ENCODE measurements at regions not wholly inside any gene's neighbourhood (a gene's known extent, or its start where the extent isn't known, plus 50 kb on each side); places are given as distances from the start of the nearest gene placed in this dataset.

- Histone ChIP-seq H3K4me1 (ENCODE audit: control insufficient read depth, insufficient read depth, low read length) (no peaks in the 10 kb centered on the region), H3K4me3 (ENCODE audit: low read length) (no peak overlapping the region), H3K27ac (ENCODE audit: low read depth, low read length) (no peak overlapping the region), H3K9ac (ENCODE audit: extremely low read depth, low read length, poor library complexity, severe bottlenecking) (no peak overlapping the region), H3K36me3 (ENCODE audit: control insufficient read depth, insufficient read depth, low read length) (no peaks in the 10 kb centered on the region), H3K27me3 (ENCODE audit: control insufficient read depth, insufficient read depth, low read length, poor library complexity, severe bottlenecking) (no peaks in the 10 kb centered on the region), H3K9me3 (ENCODE audit: control insufficient read depth, low read length) (peaks cover 3% of the 10 kb centered on the region)
- no peak for DNase-seq
- WGBS, 2 experiments (ENCODE audit: insufficient coverage in 1 of 2, insufficient read length in 1 of 2) = 89 to 94% methylated on average over 3 of the region's 3 CpGs
- no peaks in the 10 kb centered on the region for H3K27me3 Mint-ChIP-seq (ENCODE audit: insufficient read depth)
- H3K36me3 Mint-ChIP-seq (ENCODE audit: low read depth) = no peaks in the 10 kb centered on the region
- peaks cover 16% of the 10 kb centered on the region for H3K9me3 Mint-ChIP-seq
- no peaks in the 10 kb centered on the region for H3K4me1 Mint-ChIP-seq
- no peak overlapping the region for H3K27ac Mint-ChIP-seq
- no peak overlapping the region for H3K4me3 Mint-ChIP-seq
- TF ChIP-seq, protein P1, sequence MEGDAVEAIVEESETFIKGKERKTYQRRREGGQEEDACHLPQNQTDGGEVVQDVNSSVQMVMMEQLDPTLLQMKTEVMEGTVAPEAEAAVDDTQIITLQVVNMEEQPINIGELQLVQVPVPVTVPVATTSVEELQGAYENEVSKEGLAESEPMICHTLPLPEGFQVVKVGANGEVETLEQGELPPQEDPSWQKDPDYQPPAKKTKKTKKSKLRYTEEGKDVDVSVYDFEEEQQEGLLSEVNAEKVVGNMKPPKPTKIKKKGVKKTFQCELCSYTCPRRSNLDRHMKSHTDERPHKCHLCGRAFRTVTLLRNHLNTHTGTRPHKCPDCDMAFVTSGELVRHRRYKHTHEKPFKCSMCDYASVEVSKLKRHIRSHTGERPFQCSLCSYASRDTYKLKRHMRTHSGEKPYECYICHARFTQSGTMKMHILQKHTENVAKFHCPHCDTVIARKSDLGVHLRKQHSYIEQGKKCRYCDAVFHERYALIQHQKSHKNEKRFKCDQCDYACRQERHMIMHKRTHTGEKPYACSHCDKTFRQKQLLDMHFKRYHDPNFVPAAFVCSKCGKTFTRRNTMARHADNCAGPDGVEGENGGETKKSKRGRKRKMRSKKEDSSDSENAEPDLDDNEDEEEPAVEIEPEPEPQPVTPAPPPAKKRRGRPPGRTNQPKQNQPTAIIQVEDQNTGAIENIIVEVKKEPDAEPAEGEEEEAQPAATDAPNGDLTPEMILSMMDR (conservative IDR thresholded peaks at IDR 0.05) = no peak
Observed at GRCh38 chr14:99069946-99070345, 202.1 kb downstream of the BCL11B start.

- H3K27ac ChIP-seq (ENCODE audit: low read depth, low read length) = no peak overlapping the region
- Mint-ChIP-seq H3K4me1 (no peaks in the 10 kb centered on the region), H3K9me3 (peaks cover 16% of the 10 kb centered on the region), H3K36me3 (ENCODE audit: low read depth) (no peaks in the 10 kb centered on the region), H3K27ac (no peak overlapping the region), H3K4me3 (no peak overlapping the region), H3K27me3 (ENCODE audit: insufficient read depth) (no peaks in the 10 kb centered on the region)
- no peaks in the 10 kb centered on the region for H3K36me3 ChIP-seq (ENCODE audit: control insufficient read depth, insufficient read depth, low read length)
- H3K4me3 ChIP-seq (ENCODE audit: low read length) = no peak overlapping the region
- TF ChIP-seq, protein P1 (conservative IDR thresholded peaks at IDR 0.05) = no peak
- no peaks in the 10 kb centered on the region for H3K4me1 ChIP-seq (ENCODE audit: control insufficient read depth, insufficient read depth, low read length)
- DNase-seq = no peak
- WGBS, 2 experiments (ENCODE audit: insufficient coverage in 1 of 2, insufficient read length in 1 of 2) = 93 to 96% methylated on average over 8 to 12 of the region's 12 CpGs
- H3K9ac ChIP-seq (ENCODE audit: extremely low read depth, low read length, poor library complexity, severe bottlenecking) = no peak overlapping the region
- H3K27me3 ChIP-seq (ENCODE audit: control insufficient read depth, insufficient read depth, low read length, poor library complexity, severe bottlenecking) = no peaks in the 10 kb centered on the region
- H3K9me3 ChIP-seq (ENCODE audit: control insufficient read depth, low read length) = peaks cover 3% of the 10 kb centered on the region
Observed at GRCh38 chr14:99072433-99072832, 199.6 kb downstream of the BCL11B start.

DNA sequence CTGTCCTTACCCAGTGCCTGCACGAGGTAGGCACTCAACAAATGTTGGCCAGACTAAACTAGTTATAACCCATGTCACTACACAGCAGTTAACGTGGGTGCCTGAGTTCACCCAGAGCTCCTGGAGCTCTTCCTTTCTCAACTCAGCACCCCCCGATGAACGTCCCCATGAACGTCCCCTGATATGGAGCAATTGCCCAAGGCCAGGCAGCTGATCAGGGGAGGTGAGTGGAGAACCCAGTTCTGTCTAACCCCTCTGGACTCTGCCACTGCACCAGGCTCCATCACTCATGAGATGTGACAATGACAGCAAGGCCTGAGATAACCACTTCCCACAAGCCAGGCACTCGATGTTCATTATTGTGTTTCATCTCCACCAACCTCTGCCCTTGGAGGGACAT is 199.0 kb downstream of the BCL11B start:
- no peaks in the 10 kb centered on the region for H3K36me3 ChIP-seq (ENCODE audit: control insufficient read depth, insufficient read depth, low read length)
- H3K4me1 ChIP-seq (ENCODE audit: control insufficient read depth, insufficient read depth, low read length) = no peaks in the 10 kb centered on the region
- no peaks in the 10 kb centered on the region for H3K36me3 Mint-ChIP-seq (ENCODE audit: low read depth)
- DNase-seq = no peak
- H3K27me3 Mint-ChIP-seq (ENCODE audit: insufficient read depth) = no peaks in the 10 kb centered on the region
- no peak overlapping the region for H3K9ac ChIP-seq (ENCODE audit: extremely low read depth, low read length, poor library complexity, severe bottlenecking)
- TF ChIP-seq, protein P1 (conservative IDR thresholded peaks at IDR 0.05) = no peak
- H3K27me3 ChIP-seq (ENCODE audit: control insufficient read depth, insufficient read depth, low read length, poor library complexity, severe bottlenecking) = no peaks in the 10 kb centered on the region
- no peak overlapping the region for H3K4me3 Mint-ChIP-seq
- no peak overlapping the region for H3K27ac ChIP-seq (ENCODE audit: low read depth, low read length)
- H3K27ac Mint-ChIP-seq = no peak overlapping the region
- 89 to 96% methylated on average over 3 to 6 of the region's 6 CpGs for WGBS, 2 experiments (ENCODE audit: insufficient coverage in 1 of 2, insufficient read length in 1 of 2)
- H3K9me3 ChIP-seq (ENCODE audit: control insufficient read depth, low read length) = peaks cover 3% of the 10 kb centered on the region
- H3K9me3 Mint-ChIP-seq = peaks cover 13% of the 10 kb centered on the region
- no peak overlapping the region for H3K4me3 ChIP-seq (ENCODE audit: low read length)
- no peaks in the 10 kb centered on the region for H3K4me1 Mint-ChIP-seq

Measured in endodermal cell (in vitro differentiated cells).